HepG2 (cell line): ENCODE measurements at regions not wholly inside any gene's neighbourhood (a gene's known extent, or its start where the extent isn't known, plus 50 kb on each side); places are given as distances from the start of the nearest gene placed in this dataset.

Source experiments
- AKAP8 ChIP-seq: sonication (generic); formaldehyde crosslinking; IDR thresholded peaks from 2 replicates; pipeline ENCODE4 v1.5.1; 2020; ENCODE audit warnings: mild to moderate bottlenecking, missing genetic modification reagents
- ARHGAP35 ChIP-seq: sonication (generic); formaldehyde crosslinking; IDR thresholded peaks from 2 replicates; pipeline ENCODE4 v1.9.0; 2022; ENCODE audit warnings: mild to moderate bottlenecking, inconsistent platforms, moderate library complexity, missing genetic modification reagents, borderline replicate concordance
- E2F1 ChIP-seq: sonication (generic); formaldehyde crosslinking; IDR thresholded peaks from 2 replicates; pipeline ENCODE4 v1.5.0; 2020; ENCODE audit warnings: missing genetic modification reagents
- HNF1B ChIP-seq: sonication (generic); formaldehyde crosslinking; IDR thresholded peaks from 2 replicates; pipeline ENCODE4 v1.5.1; 2020; ENCODE audit warnings: mild to moderate bottlenecking, moderate library complexity, missing genetic modification reagents
- REST ChIP-seq, 2 experiments: IDR thresholded peaks; 2 replicates each; pipeline ENCODE4 v1.6.1; 2011 to 2012; ENCODE audit warnings: low read length in 2 of 2, borderline replicate concordance in 1 of 2, low read depth in 1 of 2, mild to moderate bottlenecking in 1 of 2, moderate library complexity in 1 of 2
- XRCC5 ChIP-seq: fragments of 200-400 bp; formaldehyde crosslinking; optimal IDR thresholded peaks from 2 replicates; pipeline ENCODE3; 2017; ENCODE audit warnings: mild to moderate bottlenecking, low read length
- ZNF142 ChIP-seq: sonication (generic); formaldehyde crosslinking; IDR thresholded peaks from 2 replicates; pipeline ENCODE4 v1.4.0; 2020; ENCODE audit warnings: missing genetic modification reagents
- ZNF367 ChIP-seq: sonication (generic); formaldehyde crosslinking; IDR thresholded peaks from 2 replicates; pipeline ENCODE4 v1.4.0; 2020; ENCODE audit warnings: missing genetic modification reagents, borderline replicate concordance
- ZNF687 ChIP-seq: sonication (generic); formaldehyde crosslinking; IDR thresholded peaks from 2 replicates; pipeline ENCODE4 v1.5.1; 2020; ENCODE audit warnings: mild to moderate bottlenecking, missing genetic modification reagents, moderate library complexity
- ZNF816 ChIP-seq: sonication (generic); formaldehyde crosslinking; IDR thresholded peaks from 2 replicates; pipeline ENCODE4 v1.8.0; 2022; ENCODE audit warnings: missing genetic modification reagents, mild to moderate bottlenecking, borderline replicate concordance

- TF ChIP-seq ZNF687 (peak; percentile 23), E2F1 (CRISPR knock-in tag) (no peak), ARHGAP35 (no peak), REST (IDR thresholded peaks at IDR 0.05; ENCODE audit: borderline replicate concordance in 1 of 2, low read depth in 1 of 2, low read length in 2 of 2) (peak in 1 of 2 experiments; percentile 75; a peak in 2 of 4 replicates), XRCC5 (peak; percentile 56), ZNF816 (CRISPR knock-in tag) (peak; percentile 95; the same call in 1 of the 2 replicates), AKAP8 (peak; percentile 61; the same call in 1 of the 2 replicates), ZNF142 (CRISPR knock-in tag) (peak; percentile 60; the same call in 1 of the 2 replicates), ZNF367 (CRISPR knock-in tag) (no peak), HNF1B (CRISPR knock-in tag) (peak; percentile 87)
Measured at GRCh38 chr2:74764429-74765272, 69.3 kb upstream of the HK2 start (continued).
